IMR-90 (cell line): ENCODE measurements at regions not wholly inside any gene's neighbourhood (a gene's known extent, or its start where the extent isn't known, plus 50 kb on each side); places are given as distances from the start of the nearest gene placed in this dataset.

ENCODE experiments used
- ATAC-seq: fragments of 200-7000 bp; cut with Tn5 transposase; 2 replicates; pipeline ENCODE4 v1.9.1; 2020; ENCODE audit warnings: low read depth, mild to moderate bottlenecking, moderate library complexity
- BruUV-seq: library from RNA; stranded (reverse); fragments of 400-500 nt; replicated peaks from 2 replicates; lab custom pipeline; 2021; lab: Mats Ljungman, UMichigan
- CTCF ChIA-PET: fragments of 300-600 bp; formaldehyde crosslinking; extraction: SDS; loops from one replicate; lab custom pipeline; 2021; ENCODE audit warnings: antibody characterized with exemption; lab: Yijun Ruan, JAX
- POLR2A ChIA-PET: fragments of 300-600 bp; sonication (Branson Sonifier 250); formaldehyde crosslinking; loops from one replicate; lab custom pipeline; 2022; ENCODE audit warnings: antibody characterized with exemption; ENCODE audit not compliant: unreplicated experiment; lab: Charles Lee
- DNase-seq: peaks from one replicate; pipeline ENCODE4 v3.0.0; 2013
- H2AFZ ChIP-seq: replicated peaks from 2 replicates; pipeline ENCODE3; 2013; ENCODE audit warnings: low read length, mild to moderate bottlenecking; ENCODE audit not compliant: poor library complexity
- H2AK5ac ChIP-seq: 2 replicates; pipeline ENCODE4 v1.6.1; 2013; ENCODE audit warnings: low read depth, low read length, inconsistent platforms
- H2AK9ac ChIP-seq: replicated peaks from 2 replicates; pipeline ENCODE3; 2013; ENCODE audit warnings: mild to moderate bottlenecking, low read depth, low read length, moderate library complexity; ENCODE audit not compliant: poor library complexity
- H2BK120ac ChIP-seq: 2 replicates; pipeline ENCODE4 v1.6.1; 2013; ENCODE audit warnings: low read depth, low read length, inconsistent platforms
- H2BK15ac ChIP-seq: 3 replicates; pipeline ENCODE4 v1.6.1; 2013; ENCODE audit warnings: low read depth, low read length, inconsistent platforms
- H2BK20ac ChIP-seq: 2 replicates; pipeline ENCODE4 v1.6.1; 2013; ENCODE audit warnings: low read depth, mild to moderate bottlenecking, inconsistent platforms, low read length, moderate library complexity
- H2BK5ac ChIP-seq: 2 replicates; pipeline ENCODE4 v1.6.1; 2013; ENCODE audit warnings: mild to moderate bottlenecking, low read depth, low read length, inconsistent platforms; ENCODE audit not compliant: poor library complexity, severe bottlenecking
- H3K14ac ChIP-seq: replicated peaks from 2 replicates; pipeline ENCODE4 v1.6.1; 2013; ENCODE audit warnings: low read depth, low read length, inconsistent platforms
- H3K18ac ChIP-seq: 2 replicates; pipeline ENCODE4 v1.6.1; 2013; ENCODE audit warnings: low read depth, low read length, control low read depth
- H3K23ac ChIP-seq: 2 replicates; pipeline ENCODE4 v1.6.1; 2013; ENCODE audit warnings: low read depth, low read length, inconsistent platforms
- H3K27ac ChIP-seq: 2 replicates; pipeline ENCODE4 v1.5.1; 2013; ENCODE audit warnings: mild to moderate bottlenecking, control low read depth, low read length; ENCODE audit not compliant: insufficient read depth
- H3K27me3 ChIP-seq: 2 replicates; pipeline ENCODE4 v1.6.1; 2013; ENCODE audit warnings: low read length; ENCODE audit not compliant: control insufficient read depth, insufficient read depth
- H3K36me3 ChIP-seq: 2 replicates; pipeline ENCODE4 v1.6.1; 2013; ENCODE audit warnings: low read length, mixed read lengths; ENCODE audit not compliant: control insufficient read depth, insufficient read depth
- H3K4ac ChIP-seq: 2 replicates; pipeline ENCODE4 v1.6.1; 2013; ENCODE audit warnings: low read depth, low read length, inconsistent platforms
- H3K4me1 ChIP-seq: 2 replicates; pipeline ENCODE4 v1.6.1; 2013; ENCODE audit warnings: low read length, mixed read lengths; ENCODE audit not compliant: control insufficient read depth, insufficient read depth
- H3K4me2 ChIP-seq: 2 replicates; pipeline ENCODE4 v1.6.1; 2013; ENCODE audit warnings: low read depth, mild to moderate bottlenecking, control low read depth, low read length, moderate library complexity
- H3K4me3 ChIP-seq: 2 replicates; pipeline ENCODE4 v1.5.1; 2013; ENCODE audit warnings: low read depth, mild to moderate bottlenecking, control low read depth, low read length, moderate library complexity; ENCODE audit not compliant: insufficient read depth
- H3K56ac ChIP-seq: 2 replicates; pipeline ENCODE4 v1.6.1; 2013; ENCODE audit warnings: low read length, inconsistent platforms; ENCODE audit not compliant: insufficient read depth; ENCODE audit errors: extremely low read depth
- H3K79me1 ChIP-seq, 2 experiments: 2 replicates each; pipeline ENCODE4 v1.6.1; 2013; ENCODE audit warnings: low read length in 2 of 2, inconsistent platforms in 1 of 2, low read depth in 1 of 2
- H3K9ac ChIP-seq: 2 replicates; pipeline ENCODE4 v1.6.1; 2013; ENCODE audit warnings: low read depth, low read length, control low read depth
- H3K9me1 ChIP-seq: 2 replicates; pipeline ENCODE4 v1.6.1; 2013; ENCODE audit warnings: low read length, inconsistent platforms; ENCODE audit not compliant: insufficient read depth
- H3K9me3 ChIP-seq: 2 replicates; pipeline ENCODE4 v1.6.1; 2013; ENCODE audit warnings: low read length; ENCODE audit not compliant: control insufficient read depth, insufficient read depth
- H4K20me1 ChIP-seq: 2 replicates; pipeline ENCODE4 v1.6.1; 2013; ENCODE audit warnings: low read length, inconsistent platforms; ENCODE audit not compliant: insufficient read depth
- H4K5ac ChIP-seq: 2 replicates; pipeline ENCODE4 v1.6.1; 2013; ENCODE audit warnings: mild to moderate bottlenecking, low read depth, low read length, control low read depth
- H4K8ac ChIP-seq, 2 experiments: 2 replicates each; pipeline ENCODE4 v1.6.1; 2013; ENCODE audit warnings: low read depth in 2 of 2, low read length in 2 of 2, control low read depth in 1 of 2, inconsistent platforms in 1 of 2
- H4K91ac ChIP-seq: 2 replicates; pipeline ENCODE4 v1.6.1; 2013; ENCODE audit warnings: low read depth, low read length, inconsistent platforms; ENCODE audit not compliant: insufficient read depth
- CEBPB ChIP-seq: IDR thresholded peaks from 2 replicates; pipeline ENCODE4 v1.6.1; 2012; ENCODE audit warnings: low read depth, low read length, improper control_type of control experiment
- WGBS, 2 experiments: methylation state at CpG; one replicate each; pipeline versions ENCODE4 v1.1.5 to v1.1.7; 2013; ENCODE audit warnings: missing lambda C conversion rate in 2 of 2; ENCODE audit not compliant: insufficient read length in 1 of 2; ENCODE audit errors: extremely low coverage in 2 of 2; 5-methylcytosine and 5-hydroxymethylcytosine counted together
- dilution Hi-C: fragments of 300-500 bp; cut with HindIII; formaldehyde crosslinking; loops from one replicate; pipeline ENCODE4 v1.14.3; 2018; ENCODE audit warnings: low sequenced_read_pairs; ENCODE audit not compliant: unreplicated experiment
- in situ Hi-C: fragments of 300-500 bp; cut with MboI; formaldehyde crosslinking; loops from 3 replicates; pipeline ENCODE4 v1.14.3; 2019; ENCODE audit warnings: low sequenced_read_pairs, inconsistent platforms, mixed read lengths
- intact Hi-C: fragments of 100-400 bp; cut with micrococcal nuclease; formaldehyde crosslinking; loops from 2 replicates; pipeline ENCODE4 v1.10.0; 2022
- TF ChIP-seq, protein P1 (sequence below): fragments of 150-350 bp; IDR thresholded peaks from 2 replicates; pipeline ENCODE4 v1.6.1; 2017; ENCODE audit warnings: mild to moderate bottlenecking, antibody characterized with exemption, low read length, low read depth

DNA sequence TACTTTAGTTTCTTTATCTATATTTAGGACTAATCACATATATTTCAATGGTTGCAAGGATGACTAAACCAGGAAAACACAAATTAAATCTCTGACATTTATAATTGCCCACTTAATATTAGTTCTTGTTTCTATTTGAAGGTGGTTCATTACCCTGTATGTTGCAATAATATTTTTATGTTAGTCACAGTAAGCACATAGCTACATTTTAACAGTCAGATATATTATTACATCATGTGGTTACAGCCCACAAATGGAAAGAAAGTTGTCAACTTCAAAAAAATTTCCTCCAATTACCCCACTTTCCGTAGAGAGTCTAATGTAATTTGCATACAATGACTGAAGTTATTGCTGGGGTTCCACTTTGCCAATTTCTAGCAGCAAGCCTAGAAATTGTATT lies 114.6 kb downstream of the TUSC7 start:
- dilution Hi-C loops (no loop called here), intact Hi-C loops (no loop called here), in situ Hi-C loops (no loop called here)
- H3K9me3 ChIP-seq = no peaks in the 10 kb centered on the region
- H3K9me1 ChIP-seq = no peaks in the 10 kb centered on the region
- no peak overlapping the region for H2BK20ac ChIP-seq
- no peak overlapping the region for H2BK120ac ChIP-seq
- H3K27ac ChIP-seq = no peak overlapping the region
- POLR2A ChIA-PET = no interaction called here
- no CpG with 5 or more reads among the region's 1 CpG for WGBS, 2 experiments
- no peak overlapping the region for H3K4me2 ChIP-seq
- H2AK5ac ChIP-seq = no peak overlapping the region
- no peak overlapping the region for H3K4me3 ChIP-seq
- no peak overlapping the region for H4K91ac ChIP-seq
- H3K36me3 ChIP-seq = no peaks in the 10 kb centered on the region
- H3K9ac ChIP-seq = no peak overlapping the region
- H3K79me1 ChIP-seq = no peaks in the 10 kb centered on the region
- no peak overlapping the region for H2AK9ac ChIP-seq
- no peak overlapping the region for H3K14ac ChIP-seq
- H2BK15ac ChIP-seq = no peak overlapping the region
- no peak overlapping the region for H2BK5ac ChIP-seq
- no peak overlapping the region for H3K23ac ChIP-seq
- no peak overlapping the region for H3K4ac ChIP-seq
- no peak overlapping the region for H4K5ac ChIP-seq
- H2AFZ ChIP-seq = no peak overlapping the region
- no peak overlapping the region for H3K18ac ChIP-seq
- H4K8ac ChIP-seq = no peak overlapping the region
- H4K20me1 ChIP-seq = no peaks in the 10 kb centered on the region
- CTCF ChIA-PET = no interaction called here
- DNase-seq = no peak
- TF ChIP-seq CEBPB = peak; percentile 55; the same call in 1 of the 2 replicates
- TF ChIP-seq, protein P1, sequence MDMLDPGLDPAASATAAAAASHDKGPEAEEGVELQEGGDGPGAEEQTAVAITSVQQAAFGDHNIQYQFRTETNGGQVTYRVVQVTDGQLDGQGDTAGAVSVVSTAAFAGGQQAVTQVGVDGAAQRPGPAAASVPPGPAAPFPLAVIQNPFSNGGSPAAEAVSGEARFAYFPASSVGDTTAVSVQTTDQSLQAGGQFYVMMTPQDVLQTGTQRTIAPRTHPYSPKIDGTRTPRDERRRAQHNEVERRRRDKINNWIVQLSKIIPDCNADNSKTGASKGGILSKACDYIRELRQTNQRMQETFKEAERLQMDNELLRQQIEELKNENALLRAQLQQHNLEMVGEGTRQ = no peak
- H3K4me1 ChIP-seq = no peaks in the 10 kb centered on the region
- no peak for ATAC-seq
- no TSS peak for BruUV-seq
- no peak overlapping the region for H3K56ac ChIP-seq
- no peaks in the 10 kb centered on the region for H3K27me3 ChIP-seq
